HepG2 (cell line): ENCODE measurements at regions not wholly inside any gene's neighbourhood (a gene's known extent, or its start where the extent isn't known, plus 50 kb on each side); places are given as distances from the start of the nearest gene placed in this dataset.

Experiments used
- ATAC-seq: fragments of 200-7000 bp; cut with Tn5 transposase; 3 replicates; pipeline ENCODE4 v1.9.1; 2020; ENCODE audit warnings: mild to moderate bottlenecking, moderate library complexity
- BruUV-seq: library from RNA; stranded (reverse); fragments of 400-500 nt; replicated peaks from 2 replicates; lab custom pipeline; 2021; lab: Mats Ljungman, UMichigan
- CTCF ChIA-PET: fragments of 300-600 bp; formaldehyde crosslinking; extraction: SDS; loops from one replicate; lab custom pipeline; 2021; ENCODE audit warnings: low total read pairs, inconsistent platforms, low intra/inter-chr PET ratio; lab: Yijun Ruan, JAX
- POLR2A ChIA-PET: fragments of 350-600 bp; sonication (Branson Sonifier 250); formaldehyde crosslinking; loops from one replicate; lab custom pipeline; 2020; ENCODE audit warnings: antibody characterized with exemption, inconsistent platforms; lab: Yijun Ruan, JAX
- DNase-seq: peaks from one replicate; pipeline ENCODE4 v3.0.0-alpha.2; 2015; ENCODE audit warnings: low spot score
- FAIRE-seq: peaks from 3 replicates; lab custom pipeline; 2011; peaks lifted over from hg19 to GRCh38; lab: Jason Lieb, UNC
- H2AFZ ChIP-seq: one replicate; pipeline ENCODE4 v1.6.1; 2011; ENCODE audit warnings: low read length, inconsistent platforms
- H3K27ac ChIP-seq: fragments of 300-600 bp; 3 replicates; pipeline ENCODE4 v1.8.0; 2011; ENCODE audit warnings: mixed run types, mild to moderate bottlenecking, mixed read lengths, low read length, inconsistent platforms; ENCODE audit not compliant: insufficient read depth; ENCODE audit errors: extremely low read length
- H3K27me3 ChIP-seq, 2 experiments: fragments of 200-600 bp in 1 of 2; 2 replicates in 1 of 2; 3 replicates in 1 of 2; pipeline versions ENCODE4 v1.6.0 to v1.8.0; 2011; ENCODE audit warnings: low read length in 2 of 2, mild to moderate bottlenecking in 2 of 2, moderate library complexity in 2 of 2, inconsistent platforms in 1 of 2; ENCODE audit not compliant: insufficient read depth in 2 of 2, control insufficient read depth in 1 of 2
- H3K36me3 ChIP-seq, 2 experiments: fragments of 200-600 bp in 1 of 2; replicated peaks in 1 of 2; 2 replicates in 1 of 2; 3 replicates in 1 of 2; pipeline versions ENCODE4 v1.5.1 to v1.8.0; 2011; ENCODE audit warnings: low read length in 2 of 2, inconsistent platforms in 1 of 2; ENCODE audit not compliant: insufficient read depth in 2 of 2, control insufficient read depth in 1 of 2
- H3K4me1 ChIP-seq: 2 replicates; pipeline ENCODE4 v1.5.1; 2012; ENCODE audit warnings: low read length, inconsistent platforms; ENCODE audit not compliant: insufficient read depth
- H3K4me2 ChIP-seq: 2 replicates; pipeline ENCODE4 v1.6.0; 2011; ENCODE audit warnings: low read depth, low read length, inconsistent platforms
- H3K4me3 ChIP-seq, 3 experiments: fragments of 200-600 bp in 1 of 3; sonication (generic), shearing (Covaris generic) in 1 of 3; replicated peaks in 1 of 3; 2 replicates each; pipeline ENCODE4 v1.5.1; 2011 to 2016; ENCODE audit warnings: low read length in 3 of 3, inconsistent platforms in 2 of 3, low read depth in 2 of 3, mild to moderate bottlenecking in 2 of 3, control low read depth in 1 of 3, mixed read lengths in 1 of 3; ENCODE audit not compliant: insufficient read depth in 1 of 3
- H3K79me2 ChIP-seq: one replicate; pipeline ENCODE4 v1.6.1; 2011; ENCODE audit warnings: low read length, inconsistent platforms; ENCODE audit not compliant: insufficient read depth
- H3K9ac ChIP-seq: 2 replicates; pipeline ENCODE4 v1.6.0; 2011; ENCODE audit warnings: mild to moderate bottlenecking, low read depth, low read length, inconsistent platforms; ENCODE audit not compliant: insufficient read depth
- H3K9me3 ChIP-seq: 2 replicates; pipeline ENCODE4 v1.5.1; 2012; ENCODE audit warnings: mild to moderate bottlenecking, low read length
- H4K20me1 ChIP-seq: 2 replicates; pipeline ENCODE4 v1.6.0; 2011; ENCODE audit warnings: inconsistent platforms, mild to moderate bottlenecking, low read length, moderate library complexity; ENCODE audit not compliant: insufficient read depth
- CENPX ChIP-seq: sonication (generic); formaldehyde crosslinking; IDR thresholded peaks from 2 replicates; pipeline ENCODE4 v1.9.0; 2021; ENCODE audit warnings: mild to moderate bottlenecking, missing genetic modification reagents, moderate library complexity
- CHCHD3 ChIP-seq: sonication (generic); formaldehyde crosslinking; IDR thresholded peaks from 2 replicates; pipeline ENCODE4 v1.8.0; 2022; ENCODE audit warnings: mild to moderate bottlenecking, missing genetic modification reagents, moderate library complexity
- DBP ChIP-seq: sonication (generic); formaldehyde crosslinking; IDR thresholded peaks from 2 replicates; pipeline ENCODE4 v1.4.0; 2020; ENCODE audit warnings: missing genetic modification reagents; ENCODE audit errors: not compliant biosample characterization
- ESRRA ChIP-seq: sonication (generic); formaldehyde crosslinking; IDR thresholded peaks from 2 replicates; pipeline ENCODE4 v1.5.1; 2020; ENCODE audit warnings: mild to moderate bottlenecking, low read depth, missing genetic modification reagents
- FOXC1 ChIP-seq: sonication (generic); formaldehyde crosslinking; IDR thresholded peaks from 2 replicates; pipeline ENCODE4 v1.8.0; 2022; ENCODE audit warnings: mild to moderate bottlenecking, missing genetic modification reagents, borderline replicate concordance
- GABPB1 ChIP-seq: IDR thresholded peaks from 2 replicates; pipeline ENCODE4 v1.6.1; 2016; ENCODE audit warnings: mild to moderate bottlenecking, missing genetic modification reagents, moderate library complexity, missing compliant biosample characterization
- IRF9 ChIP-seq: sonication (generic); formaldehyde crosslinking; IDR thresholded peaks from 2 replicates; pipeline ENCODE4 v1.8.0; 2022; ENCODE audit warnings: missing genetic modification reagents, mild to moderate bottlenecking, borderline replicate concordance
- MTA3 ChIP-seq: sonication (generic); formaldehyde crosslinking; IDR thresholded peaks from 2 replicates; pipeline ENCODE4 v1.4.0; 2020; ENCODE audit warnings: missing genetic modification reagents
- ZBTB49 ChIP-seq: sonication (generic); formaldehyde crosslinking; IDR thresholded peaks from 2 replicates; pipeline ENCODE4 v1.4.0; 2020; ENCODE audit warnings: missing genetic modification reagents, borderline replicate concordance
- ZFX ChIP-seq: sonication (generic); formaldehyde crosslinking; IDR thresholded peaks from 2 replicates; pipeline ENCODE4 v1.4.0; 2020; ENCODE audit warnings: mild to moderate bottlenecking, low read depth, missing genetic modification reagents, moderate library complexity
- ZNF225 ChIP-seq: sonication (generic); formaldehyde crosslinking; IDR thresholded peaks from 2 replicates; pipeline ENCODE4 v1.4.0; 2020; ENCODE audit warnings: mild to moderate bottlenecking, missing genetic modification reagents
- ZNF550 ChIP-seq: sonication (generic); formaldehyde crosslinking; IDR thresholded peaks from 2 replicates; pipeline ENCODE4 v1.4.0; 2020; ENCODE audit warnings: mild to moderate bottlenecking, missing genetic modification reagents, borderline replicate concordance
- ZNF552 ChIP-seq: sonication (generic); formaldehyde crosslinking; IDR thresholded peaks from 2 replicates; pipeline ENCODE4 v1.9.0; 2022; ENCODE audit warnings: missing genetic modification reagents, mild to moderate bottlenecking, borderline replicate concordance
- ZNF605 ChIP-seq: sonication (generic); formaldehyde crosslinking; IDR thresholded peaks from 2 replicates; pipeline ENCODE4 v1.8.0; 2022; ENCODE audit warnings: mild to moderate bottlenecking, missing genetic modification reagents
- ZNF883 ChIP-seq: sonication (generic); formaldehyde crosslinking; IDR thresholded peaks from 2 replicates; pipeline ENCODE4 v1.5.1; 2020; ENCODE audit warnings: mild to moderate bottlenecking, missing genetic modification reagents; ENCODE audit errors: not compliant biosample characterization
- WGBS: methylation state at CpG from one replicate; pipeline ENCODE4 v1.1.6; 2017; ENCODE audit warnings: low lambda C conversion rate; 5-methylcytosine and 5-hydroxymethylcytosine counted together
- in situ Hi-C: cut with HindIII; loops from 2 replicates; pipeline ENCODE4 v1.10.0; 2017; ENCODE audit warnings: low pct_unique_long_range_greater_than_20kb; ENCODE audit not compliant: extremely low pct_ligation_motif_present
- intact Hi-C: fragments of 100-400 bp; cut with micrococcal nuclease; formaldehyde crosslinking; loops from one replicate; pipeline ENCODE4 v1.10.0; 2022; ENCODE audit not compliant: unreplicated experiment

DNA sequence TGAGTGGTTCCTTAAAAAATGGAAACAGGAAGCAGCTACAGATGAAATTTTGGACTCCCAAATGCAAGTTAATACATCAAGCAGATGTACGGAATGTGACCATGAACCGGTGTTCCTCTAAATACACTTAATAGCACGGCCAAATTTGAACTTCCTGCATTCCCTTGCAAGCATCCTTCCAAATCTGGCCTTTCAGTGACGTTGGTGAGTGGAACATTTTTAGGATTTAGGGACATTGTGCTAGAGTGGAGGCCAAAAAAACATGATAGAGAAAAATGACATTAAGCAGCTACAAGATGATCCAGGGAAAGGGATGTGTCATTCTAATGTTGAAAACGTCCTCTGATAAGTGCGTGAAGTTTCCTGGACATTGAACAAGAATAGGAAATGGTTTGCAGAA lies 62.1 kb downstream of the CTAGE1 start:
- Histone ChIP-seq H3K4me1 (no peaks in the 10 kb centered on the region), H3K9me3 (no peaks in the 10 kb centered on the region), H3K79me2 (no peaks in the 10 kb centered on the region), H4K20me1 (no peaks in the 10 kb centered on the region), H3K4me3 (no peak overlapping the region), H3K4me2 (no peak overlapping the region), H2AFZ (no peak overlapping the region), H3K36me3 (no peaks in the 10 kb centered on the region), H3K9ac (no peak overlapping the region), H3K27me3 (peaks cover 0 to 4% of the 10 kb centered on the region in 2 experiments; a peak in 1 of 5 replicates), H3K27ac (no peak overlapping the region)
- 34% methylated on average over 6 of the region's 6 CpGs for WGBS
- no peak for FAIRE-seq
- POLR2A ChIA-PET: no interaction called here
- ATAC-seq: no peak
- BruUV-seq: no TSS peak
- intact Hi-C loops: no loop called here
- CTCF ChIA-PET: no interaction called here
- DNase-seq: no peak
- in situ Hi-C loops: no loop called here
- TF ChIP-seq ESRRA (CRISPR knock-in tag) (no peak), IRF9 (CRISPR knock-in tag) (no peak), MTA3 (CRISPR knock-in tag) (no peak), FOXC1 (no peak), ZNF225 (CRISPR knock-in tag) (no peak), GABPB1 (CRISPR knock-in tag) (no peak), CHCHD3 (no peak), ZNF552 (CRISPR knock-in tag) (no peak), DBP (no peak), ZNF605 (CRISPR knock-in tag) (no peak), CENPX (CRISPR knock-in tag) (no peak), ZNF550 (CRISPR knock-in tag) (no peak), ZFX (CRISPR knock-in tag) (no peak), ZNF883 (CRISPR knock-in tag) (no peak), ZBTB49 (no peak)
